Endothelial cell of umbilical vein (primary cell): ENCODE measurements at regions not wholly inside any gene's neighbourhood (a gene's known extent, or its start where the extent isn't known, plus 50 kb on each side); places are given as distances from the start of the nearest gene placed in this dataset.

ENCODE experiments used
- CTCF ChIP-seq, 2 donors: IDR thresholded peaks; 1 replicate in 1 of 2; 2 replicates in 1 of 2; pipeline ENCODE4 v1.5.1; 2011; ENCODE audit warnings: low read length in 2 of 2, mild to moderate bottlenecking in 2 of 2, moderate library complexity in 2 of 2, control low read depth in 1 of 2, inconsistent platforms in 1 of 2, low read depth in 1 of 2; ENCODE audit not compliant: insufficient read depth in 1 of 2; ENCODE audit errors: extremely low read depth in 1 of 2
- EZH2 ChIP-seq: IDR thresholded peaks from 2 replicates; pipeline ENCODE4 v1.6.1; 2012; ENCODE audit warnings: borderline replicate concordance, low read depth, mild to moderate bottlenecking, moderate library complexity, low read length, inconsistent platforms; ENCODE audit not compliant: severe bottlenecking
- FOS ChIP-seq: IDR thresholded peaks from 2 replicates; pipeline ENCODE4 v1.6.1; 2011; ENCODE audit warnings: mild to moderate bottlenecking, low read length, moderate library complexity, borderline replicate concordance; ENCODE audit not compliant: insufficient read depth
- GATA2 ChIP-seq: IDR thresholded peaks from 2 replicates; pipeline ENCODE4 v1.7.0; 2011; ENCODE audit warnings: low read depth, mild to moderate bottlenecking, moderate library complexity, mixed read lengths, low read length; ENCODE audit not compliant: insufficient read length, insufficient read depth
- JUN ChIP-seq: IDR thresholded peaks from 2 replicates; pipeline ENCODE4 v1.6.1; 2011; ENCODE audit warnings: borderline replicate concordance, low read depth; ENCODE audit not compliant: insufficient read length, insufficient read depth
- MAX ChIP-seq: IDR thresholded peaks from 2 replicates; pipeline ENCODE4 v1.6.1; 2011; ENCODE audit not compliant: insufficient read depth, insufficient read length
- MYC ChIP-seq: IDR thresholded peaks from one replicate; pipeline ENCODE4 v1.6.1; 2011; ENCODE audit warnings: mild to moderate bottlenecking, low read depth, low read length
- POLR2A ChIP-seq: IDR thresholded peaks from 2 replicates; pipeline ENCODE4 v1.6.1; 2012; ENCODE audit warnings: low read depth, mild to moderate bottlenecking, control low read depth, low read length
- POLR2AphosphoS5 ChIP-seq: IDR thresholded peaks from 2 replicates; pipeline ENCODE4 v1.6.1; 2012; ENCODE audit warnings: low read depth, mild to moderate bottlenecking, control low read depth, low read length, moderate library complexity; ENCODE audit not compliant: insufficient read depth

GRCh38 chr3:117235304-117235703 lies 525.7 kb downstream of the TUSC7 start:
- no peak for TF ChIP-seq CTCF (IDR thresholded peaks at IDR 0.05; ENCODE audit: extremely low read depth in 1 of 2, insufficient read depth in 1 of 2, low read depth in 1 of 2, low read length in 2 of 2)
- TF ChIP-seq POLR2A: no peak
- TF ChIP-seq MAX: no peak
- TF ChIP-seq POLR2AphosphoS5: no peak
- no peak for TF ChIP-seq EZH2
- no peak for TF ChIP-seq JUN
- no peak for TF ChIP-seq FOS
- TF ChIP-seq GATA2: no peak
- no peak for TF ChIP-seq MYC
